Nephron progenitor cell (in vitro differentiated cells): ENCODE measurements at regions not wholly inside any gene's neighbourhood (a gene's known extent, or its start where the extent isn't known, plus 50 kb on each side); places are given as distances from the start of the nearest gene placed in this dataset.

Experiments used
- DNase-seq: peaks from one replicate; pipeline ENCODE4 v3.0.0; 2021
- H3K27ac Mint-ChIP-seq: 2 replicates; pipeline ENCODE4 v1.8.0; 2021; ENCODE audit warnings: mild to moderate bottlenecking, moderate library complexity, mixed read lengths
- H3K27me3 Mint-ChIP-seq: 2 replicates; pipeline ENCODE4 v1.8.0; 2021; ENCODE audit warnings: mild to moderate bottlenecking, low read depth, mixed read lengths; ENCODE audit not compliant: poor library complexity
- H3K36me3 Mint-ChIP-seq: 2 replicates; pipeline ENCODE4 v1.8.0; 2021; ENCODE audit warnings: low read depth, mixed read lengths
- H3K4me1 Mint-ChIP-seq: 2 replicates; pipeline ENCODE4 v1.8.0; 2021; ENCODE audit warnings: mixed read lengths
- H3K4me3 Mint-ChIP-seq: 2 replicates; pipeline ENCODE4 v1.8.0; 2021; ENCODE audit warnings: mild to moderate bottlenecking, moderate library complexity, mixed read lengths
- H3K9me3 Mint-ChIP-seq: 2 replicates; pipeline ENCODE4 v1.8.0; 2021; ENCODE audit warnings: mild to moderate bottlenecking, moderate library complexity, mixed read lengths
- CTCF ChIP-seq: fragments of 200-600 bp; sonication (generic); IDR thresholded peaks from 2 replicates; pipeline ENCODE4 v1.5.0; 2021; ENCODE audit warnings: antibody characterized with exemption

GRCh38 chr11:134757633-134758032 is 345.6 kb upstream of the B3GAT1 start:
- Mint-ChIP-seq H3K27me3 (peaks cover 50% of the 10 kb centered on the region), H3K27ac (no peak overlapping the region), H3K36me3 (no peaks in the 10 kb centered on the region), H3K4me1 (peaks cover 10% of the 10 kb centered on the region), H3K9me3 (no peaks in the 10 kb centered on the region), H3K4me3 (no peak overlapping the region)
- no peak for TF ChIP-seq CTCF
- DNase-seq: no peak

- Mint-ChIP-seq H3K27ac (no peak overlapping the region), H3K9me3 (no peaks in the 10 kb centered on the region), H3K4me1 (peaks cover 10% of the 10 kb centered on the region), H3K27me3 (peaks cover 55% of the 10 kb centered on the region), H3K36me3 (no peaks in the 10 kb centered on the region), H3K4me3 (no peak overlapping the region)
- DNase-seq: no peak
- no peak for TF ChIP-seq CTCF
Measured at GRCh38 chr11:134756811-134757540, 344.9 kb upstream of the B3GAT1 start.

- Mint-ChIP-seq H3K4me1 (peaks cover 10% of the 10 kb centered on the region), H3K27ac (no peak overlapping the region), H3K36me3 (no peaks in the 10 kb centered on the region), H3K4me3 (no peak overlapping the region), H3K27me3 (peaks cover 67% of the 10 kb centered on the region), H3K9me3 (no peaks in the 10 kb centered on the region)
- DNase-seq: no peak
- no peak for TF ChIP-seq CTCF
Measured at GRCh38 chr11:134755535-134755934, 343.5 kb upstream of the B3GAT1 start.

- H3K4me1 Mint-ChIP-seq: peaks cover 11% of the 10 kb centered on the region
- no peak for TF ChIP-seq CTCF
- no peak for DNase-seq
- no peak overlapping the region for H3K27ac Mint-ChIP-seq
- H3K27me3 Mint-ChIP-seq: peaks cover 74% of the 10 kb centered on the region
- peaks cover under 1% of the 10 kb centered on the region for H3K9me3 Mint-ChIP-seq
- H3K4me3 Mint-ChIP-seq: no peak overlapping the region
- H3K36me3 Mint-ChIP-seq: no peaks in the 10 kb centered on the region
Measured at GRCh38 chr11:134754521-134755198, 342.6 kb upstream of the B3GAT1 start.

GRCh38 chr11:134753771-134754520 is 341.9 kb upstream of the B3GAT1 start:
- Mint-ChIP-seq H3K36me3 (no peaks in the 10 kb centered on the region), H3K27ac (no peak overlapping the region), H3K4me3 (no peak overlapping the region), H3K27me3 (peaks cover 73% of the 10 kb centered on the region), H3K4me1 (peaks cover 18% of the 10 kb centered on the region), H3K9me3 (peaks cover 8% of the 10 kb centered on the region)
- no peak for DNase-seq
- no peak for TF ChIP-seq CTCF
